Dedifferentiated amniotic fluid mesenchymal stem cell (primary cell): ENCODE measurements at regions not wholly inside any gene's neighbourhood (a gene's known extent, or its start where the extent isn't known, plus 50 kb on each side); places are given as distances from the start of the nearest gene placed in this dataset.

Experiments used
- DNase-seq: peaks from one replicate; pipeline ENCODE4 v3.0.0-alpha.2; 2016; ENCODE audit errors: extremely low spot score

DNA sequence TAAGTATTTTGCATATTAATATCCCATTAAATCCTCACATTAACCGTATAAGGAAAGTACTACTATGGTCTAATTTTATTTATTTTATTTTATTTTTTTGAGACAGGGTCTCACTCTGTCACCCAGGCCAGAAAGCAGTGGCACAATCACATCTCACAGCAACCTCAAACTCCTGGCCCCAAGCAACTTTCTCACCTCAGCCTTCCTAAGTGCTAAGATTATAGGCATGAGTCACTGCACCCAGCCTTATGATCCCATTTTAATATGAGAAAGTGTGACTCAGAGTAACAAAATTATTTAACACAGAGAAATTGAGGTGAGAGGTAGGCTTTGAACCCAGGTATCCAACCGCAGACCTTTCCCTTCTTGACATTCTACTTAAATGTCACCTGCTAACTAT lies 330.0 kb upstream of the POU3F3 start:
- no peak for DNase-seq

DNA sequence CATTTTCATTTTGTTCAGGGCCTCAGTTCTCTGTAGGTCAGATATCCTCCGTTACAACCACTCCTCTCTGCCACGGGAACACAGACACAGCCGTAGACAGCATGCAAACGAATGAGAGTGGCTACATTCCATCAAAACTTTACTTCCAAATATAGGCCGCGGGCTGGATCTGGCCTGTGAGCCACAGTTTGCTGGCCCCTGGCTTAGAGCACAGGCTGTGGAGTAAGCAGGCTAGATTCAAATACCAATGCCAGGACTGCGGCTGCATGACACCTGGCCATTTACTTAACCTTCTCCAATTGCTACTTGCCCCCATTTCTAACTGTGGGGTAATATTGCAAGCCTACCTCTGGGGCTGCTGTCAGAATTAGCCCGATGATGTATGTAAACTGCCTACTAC lies 325.8 kb upstream of the POU3F3 start:
- no peak for DNase-seq

DNA sequence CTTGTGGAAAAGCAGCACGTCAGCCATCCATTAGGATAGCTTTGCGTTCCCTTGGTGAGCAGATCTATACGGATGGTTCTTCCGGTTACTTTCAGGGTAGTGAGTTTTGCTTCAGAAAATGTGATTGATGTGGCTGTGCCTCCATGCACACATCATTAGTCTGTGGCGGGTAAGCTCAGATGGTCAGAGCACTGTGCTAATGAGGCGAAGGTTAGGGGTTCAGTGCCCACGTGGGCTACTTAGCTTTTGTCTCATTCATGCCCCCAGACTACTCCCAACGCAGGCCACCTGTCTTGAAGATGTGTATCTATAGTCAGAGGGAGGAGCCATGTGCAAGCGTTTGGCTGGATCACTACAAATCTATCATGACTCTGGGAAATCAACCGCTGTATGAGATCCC lies 322.8 kb upstream of the POU3F3 start:
- DNase-seq = no peak

DNA sequence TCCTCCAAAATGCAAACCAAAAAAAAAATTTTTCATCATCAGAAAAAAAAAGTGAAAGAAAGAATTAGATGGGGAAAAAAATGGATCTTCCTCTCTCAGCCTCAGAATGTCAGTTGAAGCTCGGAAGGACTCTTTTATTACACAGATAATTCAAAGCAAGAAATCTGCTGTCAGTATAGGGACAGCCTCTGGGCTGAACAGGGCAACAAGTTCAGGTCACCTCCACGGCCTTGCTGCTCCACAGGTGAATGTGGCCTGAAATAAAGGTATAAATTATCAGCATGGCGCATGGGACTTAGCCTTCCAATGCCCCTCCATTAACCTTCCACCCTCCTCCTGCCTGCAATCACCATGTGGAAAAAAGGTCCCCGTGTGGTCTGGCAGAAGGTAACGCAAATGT lies 316.8 kb upstream of the POU3F3 start:
- no peak for DNase-seq

DNA sequence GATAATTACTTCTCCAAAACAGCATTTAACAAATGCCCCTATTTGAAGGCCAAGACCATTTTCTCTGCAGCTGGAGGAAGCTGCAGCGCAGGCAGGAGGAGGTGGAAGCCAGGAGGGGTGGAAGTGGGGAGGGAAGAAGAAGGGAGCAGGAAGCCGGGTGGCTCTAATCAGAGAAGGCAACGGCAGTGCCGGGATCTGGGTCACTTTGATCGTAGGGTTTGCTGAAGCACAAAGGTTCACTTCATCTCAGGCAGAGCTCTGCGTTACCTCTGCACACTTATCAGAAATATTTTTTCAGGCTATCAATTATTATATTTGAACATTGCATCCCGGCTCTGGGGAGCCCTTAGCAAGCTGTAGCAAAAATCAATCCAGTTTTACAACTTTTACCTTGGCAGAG lies 315.8 kb upstream of the POU3F3 start:
- no peak for DNase-seq

DNA sequence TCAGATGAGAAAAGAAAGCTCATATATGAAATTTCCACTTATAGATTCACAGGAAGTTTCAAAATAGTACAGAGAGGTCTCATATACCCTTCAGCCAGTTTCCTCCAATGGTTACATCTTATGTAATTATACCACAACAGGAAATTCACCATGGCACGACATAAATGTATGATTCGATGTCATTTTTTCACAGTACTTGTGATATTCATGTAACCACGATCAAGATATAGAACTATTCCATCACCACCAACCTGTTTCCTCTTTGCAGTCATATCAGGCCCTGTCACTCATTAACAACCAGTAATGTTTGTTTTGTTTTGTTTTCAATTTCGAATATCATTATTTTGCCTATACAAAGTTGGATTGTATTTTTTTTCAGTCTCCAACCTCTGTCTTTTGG lies 314.3 kb upstream of the POU3F3 start:
- DNase-seq = no peak

DNA sequence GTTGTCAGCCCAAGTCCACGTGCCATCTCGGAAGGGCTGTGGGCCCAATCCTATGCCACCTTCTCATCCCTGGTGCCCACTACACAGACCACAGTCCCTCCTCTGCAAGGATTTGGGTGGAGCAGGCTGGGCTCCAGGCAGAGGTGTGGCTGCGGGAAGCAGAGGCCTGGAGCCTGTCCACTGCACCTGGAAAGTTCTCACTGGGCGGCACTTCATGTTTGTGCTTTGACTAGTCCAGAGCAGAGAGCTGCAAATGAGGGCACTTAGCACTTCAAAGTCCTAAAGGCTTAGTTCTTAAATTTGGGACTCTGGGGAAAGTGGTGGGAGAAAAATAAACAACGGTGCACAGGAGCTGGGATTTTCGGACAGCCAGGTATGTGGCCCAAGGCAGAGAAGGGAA lies 308.9 kb upstream of the POU3F3 start:
- DNase-seq = no peak

DNA sequence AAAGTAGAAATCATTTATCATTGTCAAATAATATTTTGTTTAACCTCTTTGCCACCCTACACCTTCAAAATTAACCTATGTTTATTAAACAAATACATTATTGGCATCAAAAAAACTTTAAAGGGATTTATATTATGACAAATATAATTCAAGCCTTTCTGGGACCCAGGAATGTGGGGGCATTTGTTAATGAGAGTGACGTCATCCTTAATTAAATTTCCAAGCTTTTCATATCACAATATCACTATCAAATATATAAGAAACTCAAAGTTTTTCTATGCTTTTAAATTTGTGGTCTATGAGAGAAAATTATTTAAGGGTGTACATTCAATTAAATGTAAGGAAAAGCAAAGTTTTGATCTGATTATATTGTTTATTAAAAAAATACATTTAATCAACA lies 307.4 kb upstream of the POU3F3 start:
- no peak for DNase-seq

DNA sequence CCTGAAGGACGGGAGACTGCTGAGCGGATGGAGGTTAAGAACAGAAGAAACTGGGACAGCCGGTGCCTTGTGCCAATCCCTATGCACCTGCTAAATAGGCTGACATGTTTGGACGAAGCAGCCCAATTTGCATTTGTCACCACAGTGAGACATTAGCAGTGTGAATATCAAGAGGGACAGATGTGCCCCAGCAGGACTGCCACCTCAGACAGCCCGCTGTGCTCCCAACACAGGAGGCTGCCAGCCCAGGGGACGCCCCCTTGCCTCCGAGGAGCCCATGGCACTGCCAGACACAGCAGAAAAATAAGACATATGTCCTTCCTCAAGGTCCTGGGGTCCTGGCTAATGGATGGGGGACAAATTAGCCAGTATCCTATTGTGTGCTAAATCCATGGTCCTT lies 306.7 kb upstream of the POU3F3 start:
- no peak for DNase-seq

DNA sequence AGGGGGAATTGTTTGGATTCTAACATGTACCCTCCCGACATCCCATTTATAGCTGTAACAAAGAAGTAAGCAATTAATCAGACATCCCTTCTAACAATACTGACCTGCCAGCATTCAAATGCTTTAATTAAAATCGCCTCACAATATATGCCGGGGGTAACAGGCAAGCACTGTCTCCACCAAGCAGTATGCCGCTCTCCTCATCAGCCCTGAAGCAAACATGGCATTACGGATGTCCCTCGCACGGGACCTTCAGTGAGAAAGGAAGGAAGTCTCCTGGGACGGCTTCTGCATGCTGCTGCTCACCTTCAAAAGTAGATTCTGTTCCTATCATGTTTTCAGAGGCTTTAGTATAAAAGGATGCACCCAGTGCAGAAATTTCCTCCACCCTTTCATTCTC lies 292.7 kb upstream of the POU3F3 start:
- no peak for DNase-seq

DNA sequence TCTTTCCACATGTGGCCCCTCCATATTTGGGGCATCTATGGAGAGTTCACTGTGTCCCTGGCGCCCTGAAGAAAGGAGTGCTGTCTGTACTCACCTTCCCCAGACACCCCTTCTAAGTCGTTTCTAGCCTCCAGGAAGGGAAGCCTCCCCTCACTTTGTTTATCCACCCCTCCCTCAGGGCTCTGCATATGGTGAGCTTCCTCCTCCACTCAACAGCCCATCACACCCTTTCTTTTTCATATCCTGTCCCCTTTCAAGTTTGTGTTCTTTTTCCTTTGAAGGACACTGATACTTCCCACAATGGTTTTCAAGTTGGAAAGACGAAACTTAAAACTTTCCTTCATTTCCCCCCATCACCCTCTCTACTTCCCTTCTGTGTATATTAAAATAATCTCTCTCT lies 291.4 kb upstream of the POU3F3 start:
- no peak for DNase-seq

DNA sequence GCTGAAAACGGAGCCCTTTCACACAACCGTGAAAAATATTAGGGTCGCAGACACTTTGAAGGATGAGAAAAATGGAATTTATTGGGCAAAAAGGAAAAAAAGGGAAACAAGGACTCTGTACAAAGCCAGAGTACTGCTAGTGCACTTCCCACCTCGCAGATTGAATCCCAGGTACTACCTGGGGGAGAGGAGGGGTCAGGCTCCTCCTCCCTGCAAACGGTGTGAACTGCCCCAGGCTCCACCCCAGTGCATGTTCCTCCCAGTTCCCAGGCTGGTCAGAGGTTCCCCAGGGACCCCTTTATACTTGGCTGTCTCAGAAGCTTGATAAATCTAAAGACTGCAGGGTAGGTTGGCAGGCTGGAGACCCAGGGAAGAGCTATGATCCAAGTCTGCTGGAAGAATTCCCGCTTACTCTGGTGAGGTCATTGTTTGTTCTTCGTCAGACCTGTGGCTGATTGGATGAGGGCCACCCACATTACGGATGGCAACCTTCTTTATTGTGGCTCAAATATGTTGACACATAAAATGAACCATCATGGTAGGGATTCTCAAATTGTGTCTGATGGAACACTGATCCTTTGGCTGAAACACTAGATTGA lies 290.4 kb upstream of the POU3F3 start:
- DNase-seq = no peak

DNA sequence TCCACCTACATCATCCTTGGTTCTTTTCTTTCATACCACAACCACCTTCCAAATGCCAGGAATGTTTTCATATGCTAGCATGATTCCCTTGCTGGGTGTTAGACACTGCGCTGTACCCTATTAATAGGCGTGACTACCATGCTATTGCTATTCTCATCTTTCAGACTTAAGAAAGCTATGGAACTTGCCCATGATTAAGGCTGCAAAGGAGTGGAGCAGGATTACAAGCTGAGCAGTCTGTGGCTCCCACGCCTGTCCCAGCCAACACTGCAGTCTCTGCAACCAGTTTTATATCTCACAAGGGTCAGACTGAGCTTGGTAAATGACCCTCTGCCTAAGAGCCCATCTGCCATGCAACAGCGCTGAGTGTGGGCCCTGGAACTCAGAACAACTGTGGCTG lies 285.7 kb upstream of the POU3F3 start:
- DNase-seq = no peak

DNA sequence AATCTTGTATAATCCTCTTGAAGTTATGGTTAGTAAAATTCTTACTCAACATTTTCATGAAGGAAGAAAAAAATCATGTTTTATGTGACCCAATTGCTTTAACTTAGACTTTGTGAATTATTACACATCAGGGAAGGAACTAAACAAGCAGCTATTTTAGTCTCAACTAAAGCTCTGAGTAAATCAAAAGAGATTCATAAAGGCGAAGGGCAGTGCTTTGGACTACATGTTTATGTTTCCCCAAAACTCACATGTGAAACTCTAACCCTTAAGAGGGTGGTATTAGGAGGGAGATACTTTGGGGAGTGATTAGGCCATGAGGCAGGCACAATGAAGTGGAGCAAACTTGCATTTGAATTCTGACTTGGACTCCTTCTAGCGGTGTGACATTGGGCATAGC lies 283.7 kb upstream of the POU3F3 start:
- DNase-seq = no peak

DNA sequence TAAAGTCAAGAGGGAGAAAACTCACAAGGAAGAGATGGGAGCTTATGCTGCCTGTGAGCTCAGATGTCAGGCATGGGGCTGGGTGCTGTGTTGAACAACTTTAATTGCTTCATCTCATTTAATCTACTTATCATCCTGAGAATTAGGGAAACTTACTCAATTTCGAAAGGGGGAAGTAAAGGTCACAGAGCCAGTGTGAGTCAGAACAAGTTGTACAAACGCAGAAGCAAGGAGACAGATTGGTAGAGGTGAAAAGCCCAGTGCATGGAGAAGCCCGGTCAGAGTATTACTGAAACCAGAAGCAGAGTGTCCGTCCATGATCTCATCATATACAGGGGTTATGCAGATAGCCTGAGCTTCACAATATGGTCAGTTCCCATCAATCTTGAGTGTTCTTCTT lies 281.1 kb upstream of the POU3F3 start:
- no peak for DNase-seq

DNA sequence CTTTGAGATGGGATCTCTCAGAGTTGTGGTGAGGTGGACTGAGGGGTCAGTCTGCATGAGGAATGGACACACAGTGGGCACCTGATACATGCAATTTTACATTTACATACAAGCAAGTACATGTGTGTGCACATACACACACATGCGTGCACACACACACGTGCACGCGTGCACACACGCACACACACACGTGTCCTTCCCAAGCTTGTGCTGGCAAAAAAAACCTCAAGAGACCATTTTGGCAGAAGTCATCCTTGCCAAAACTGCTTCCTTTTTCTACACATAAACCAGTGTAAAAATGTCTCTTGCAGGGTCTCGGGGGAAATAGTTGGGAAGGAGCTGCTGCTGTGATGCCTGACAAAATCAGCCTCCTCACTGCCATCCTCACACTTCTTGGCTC lies 279.5 kb upstream of the POU3F3 start:
- no peak for DNase-seq

DNA sequence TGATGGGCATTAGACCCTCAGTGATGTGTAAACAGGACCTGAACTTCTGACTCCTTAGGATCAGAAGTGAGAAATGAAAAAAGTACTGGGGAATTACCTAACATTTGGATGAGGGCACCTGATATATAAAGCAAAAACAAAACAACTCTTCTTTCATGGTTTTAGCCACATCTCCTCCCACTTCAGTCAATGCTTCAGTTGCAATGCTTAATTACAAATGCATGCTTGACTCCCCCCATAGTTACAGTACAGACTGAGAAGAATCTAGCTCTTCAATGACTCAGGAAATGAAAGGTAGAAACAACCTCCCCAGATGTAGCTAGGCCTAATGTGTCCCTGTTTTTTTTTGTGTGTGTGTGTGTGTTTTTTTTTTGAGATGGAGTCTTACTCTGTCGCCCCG lies 276.8 kb upstream of the POU3F3 start:
- no peak for DNase-seq

DNA sequence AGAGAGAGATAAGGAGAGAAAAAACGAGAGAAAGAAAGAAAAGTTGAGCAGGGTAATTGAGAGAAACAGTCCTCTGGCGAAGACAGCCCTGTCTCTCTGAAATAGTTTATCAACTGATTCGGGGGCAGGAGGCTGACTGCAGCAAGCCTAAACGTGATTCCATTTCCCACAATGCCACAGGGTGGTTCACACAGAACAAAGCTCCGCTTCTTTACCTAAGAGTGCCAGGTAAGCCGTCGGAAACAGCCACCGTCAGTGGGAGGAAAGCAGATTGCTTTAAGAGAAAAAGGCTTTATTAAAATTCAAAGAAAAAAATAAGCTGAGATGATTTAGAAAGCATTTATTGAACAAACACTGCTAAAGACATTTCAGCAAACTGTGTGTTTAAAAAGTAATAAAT lies 271.4 kb upstream of the POU3F3 start:
- DNase-seq = no peak

DNA sequence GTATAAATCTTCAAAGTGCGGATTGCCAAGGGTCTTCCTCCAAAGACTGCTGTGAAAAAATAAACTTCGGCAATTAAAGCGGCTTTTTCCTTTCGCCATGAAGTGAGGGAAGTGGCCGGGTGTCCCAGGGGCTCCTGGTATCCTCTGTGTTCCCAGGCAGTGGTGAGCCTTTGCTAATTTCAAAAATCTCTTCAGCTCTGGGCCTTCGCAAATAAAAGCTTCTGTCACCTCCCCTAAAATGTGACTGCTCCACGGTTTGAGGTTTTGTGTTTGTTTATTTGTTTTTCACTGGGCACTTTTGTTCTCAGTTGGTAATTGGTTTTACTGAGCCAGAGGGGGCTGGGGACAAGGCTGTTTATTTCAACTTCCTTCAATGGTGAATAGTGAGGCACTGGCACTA lies 270.1 kb upstream of the POU3F3 start:
- no peak for DNase-seq

DNA sequence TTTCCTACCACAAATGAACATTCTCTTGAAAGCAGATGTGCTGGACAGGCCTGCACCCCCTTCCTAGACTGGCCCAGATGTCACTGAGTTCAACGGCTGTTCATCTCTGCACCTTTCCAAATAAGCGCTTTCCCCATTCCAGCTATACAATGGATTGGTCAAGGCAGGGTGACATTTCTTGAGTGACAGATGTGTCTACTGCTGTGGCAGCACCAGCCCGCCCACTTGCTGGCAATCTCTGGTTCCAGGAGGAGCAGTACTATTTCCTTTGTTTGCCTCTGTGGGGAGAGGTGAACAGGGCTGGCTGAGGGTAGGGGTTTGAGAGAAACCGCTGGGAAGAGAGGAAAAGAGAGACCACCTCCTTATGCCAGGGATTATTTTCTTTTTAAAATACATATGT lies 269.5 kb upstream of the POU3F3 start:
- no peak for DNase-seq

DNA sequence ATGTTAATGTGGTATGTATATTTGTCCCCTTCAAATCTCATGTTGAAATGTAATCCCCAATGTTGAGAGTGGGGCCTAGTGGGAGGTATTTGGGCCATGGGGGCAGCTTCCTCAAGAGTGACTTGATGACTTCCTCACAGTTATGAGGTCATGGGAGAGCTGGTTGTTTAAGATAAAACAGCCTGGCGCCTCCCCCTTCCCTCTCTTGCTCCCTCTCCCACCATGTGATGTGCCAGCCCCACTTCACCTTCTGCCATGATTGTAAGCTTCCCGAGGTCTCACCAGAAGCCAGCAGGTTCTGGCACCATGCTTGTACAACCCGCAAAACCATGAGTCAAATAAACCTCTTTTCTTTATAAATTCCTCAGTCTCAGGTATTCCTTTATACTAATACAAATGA lies 258.3 kb upstream of the POU3F3 start:
- DNase-seq = no peak

DNA sequence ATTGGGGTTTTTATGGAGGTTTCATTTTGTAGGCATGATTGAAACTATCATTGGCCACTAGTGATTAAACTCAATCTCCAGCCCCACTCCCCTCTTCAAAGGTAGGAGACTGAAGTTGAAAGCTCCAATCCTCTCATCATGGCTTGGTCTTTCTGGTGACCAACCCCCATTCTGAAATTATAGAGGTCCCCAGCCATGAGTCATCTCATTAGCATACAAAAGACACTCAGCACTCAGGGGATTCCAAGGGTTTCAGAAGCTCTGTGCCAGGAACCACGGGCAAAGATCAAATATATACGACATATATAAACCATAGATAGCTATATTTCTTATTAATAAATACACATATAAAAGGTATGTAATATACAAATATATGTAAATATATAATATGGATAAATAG lies 256.0 kb upstream of the POU3F3 start:
- DNase-seq = no peak

DNA sequence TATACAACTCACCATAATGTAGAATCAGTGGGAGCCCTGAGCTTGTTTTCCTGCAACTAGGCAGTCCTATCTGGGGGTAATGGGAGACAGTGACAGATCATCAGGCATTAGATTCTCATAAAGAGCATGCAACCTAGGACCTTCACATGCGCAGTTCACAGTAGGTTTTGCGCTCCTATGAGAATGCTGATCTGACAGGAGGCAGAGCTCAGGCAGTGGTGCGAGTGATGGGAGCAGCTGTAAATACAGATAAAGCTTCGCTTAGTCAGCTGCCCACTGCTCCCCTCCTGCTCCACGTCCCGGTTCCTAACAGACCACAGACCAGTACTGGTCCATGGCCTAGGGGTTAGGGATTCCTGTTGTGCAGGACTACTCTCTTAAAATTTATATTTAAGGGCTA lies 255.3 kb upstream of the POU3F3 start:
- DNase-seq = no peak

DNA sequence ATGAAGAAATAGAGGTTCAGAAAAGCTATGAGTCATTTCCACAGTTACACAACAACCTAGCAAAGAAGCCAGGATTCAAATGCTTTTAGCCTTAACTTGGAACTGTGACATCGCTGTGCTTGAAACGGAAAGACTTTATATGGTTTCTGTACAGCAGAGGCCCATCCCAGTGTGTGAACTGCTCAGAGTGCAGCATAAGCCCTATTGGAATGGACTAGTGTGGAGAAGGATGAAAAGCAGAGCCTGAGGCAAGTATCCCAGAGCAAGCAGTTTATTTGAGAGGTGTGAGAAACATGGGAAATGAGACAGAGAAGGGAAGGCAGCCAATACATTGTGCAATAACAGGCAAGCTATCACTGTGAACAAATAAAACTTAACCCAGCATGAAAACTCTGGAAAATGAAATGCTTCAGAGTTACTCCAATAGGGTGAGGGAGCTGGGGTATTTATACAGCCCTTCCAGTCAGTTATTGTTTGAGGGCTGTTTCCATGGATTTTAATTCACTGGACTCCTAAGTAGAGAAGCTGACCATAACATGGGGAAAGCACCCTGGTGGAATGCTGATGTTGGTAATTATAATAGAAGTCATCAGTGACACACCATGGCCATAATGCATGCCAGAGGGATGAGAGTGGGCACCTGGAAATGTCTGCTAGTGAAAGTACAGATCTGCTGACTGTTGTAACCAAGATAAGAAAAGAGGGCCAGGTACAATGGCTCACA lies 254.0 kb upstream of the POU3F3 start:
- no peak for DNase-seq
